HG03060 (cell line): ENCODE measurements at regions not wholly inside any gene's neighbourhood (a gene's known extent, or its start where the extent isn't known, plus 50 kb on each side); places are given as distances from the start of the nearest gene placed in this dataset.

Experiments
- ATAC-seq: cut with Tn5 transposase; IDR thresholded peaks from one replicate; pipeline ENCODE4 v1.9.1; 2021; ENCODE audit warnings: low read depth, moderate number of reproducible peaks; ENCODE audit not compliant: unreplicated experiment

- no peak for ATAC-seq
Observed at GRCh38 chr11:116180806-116181600, 591.8 kb downstream of the BUD13 start.

- ATAC-seq = no peak
Observed at GRCh38 chr11:116179401-116179800, 593.4 kb downstream of the BUD13 start.

- ATAC-seq = no peak
Observed at GRCh38 chr11:116177521-116178210, 595.1 kb downstream of the BUD13 start.

- ATAC-seq = no peak
Observed at GRCh38 chr11:116176484-116177005, 596.2 kb downstream of the BUD13 start.

GRCh38 chr11:116175707-116176106, 597.1 kb downstream of the BUD13 start:
- ATAC-seq = no peak

- ATAC-seq = no peak
Observed at GRCh38 chr11:116173941-116174911, 598.6 kb downstream of the BUD13 start.

- no peak for ATAC-seq
Observed at GRCh38 chr11:116173506-116173905, 599.3 kb downstream of the BUD13 start.

- ATAC-seq = no peak
Observed at GRCh38 chr11:116172851-116173250, 599.9 kb downstream of the BUD13 start.

- ATAC-seq = no peak
Observed at GRCh38 chr11:116172156-116172555, 600.6 kb downstream of the BUD13 start.

GRCh38 chr11:116171271-116172140, 601.3 kb downstream of the BUD13 start:
- ATAC-seq = no peak

- no peak for ATAC-seq
Observed at GRCh38 chr11:116170526-116171120, 602.2 kb downstream of the BUD13 start.

- no peak for ATAC-seq
Observed at GRCh38 chr11:116169776-116170175, 603.0 kb downstream of the BUD13 start.

GRCh38 chr11:116168459-116168787, 604.4 kb downstream of the BUD13 start:
- no peak for ATAC-seq

- ATAC-seq = no peak
Observed at GRCh38 chr11:116167706-116168458, 604.9 kb downstream of the BUD13 start.

- no peak for ATAC-seq
Observed at GRCh38 chr11:116166573-116167465, 606.0 kb downstream of the BUD13 start.

GRCh38 chr11:116164843-116165242, 607.9 kb downstream of the BUD13 start:
- ATAC-seq = no peak

GRCh38 chr11:116162886-116163230, 609.9 kb downstream of the BUD13 start:
- ATAC-seq = no peak
